Kidney (tissue), 13 donors: ENCODE measurements at regions not wholly inside any gene's neighbourhood (a gene's known extent, or its start where the extent isn't known, plus 50 kb on each side); places are given as distances from the start of the nearest gene placed in this dataset.
A peak's percentile ranks its signal among the peaks of the same experiment; 100 is the strongest.

Experiments used
- DNase-seq, 5 donors: peaks; one replicate each; pipeline ENCODE4 v3.0.0-alpha.2; 2013 to 2020
- FAIRE-seq: peaks from 2 replicates; lab custom pipeline; 2012; peaks lifted over from hg19 to GRCh38; lab: Jason Lieb, UNC
- H3K27ac ChIP-seq, 2 donors: one replicate each; pipeline ENCODE4 v1.7.0; 2013; ENCODE audit warnings: low read depth in 2 of 2, low read length in 2 of 2, inconsistent platforms in 1 of 2
- H3K27me3 ChIP-seq: one replicate; pipeline ENCODE4 v1.7.1; 2013; ENCODE audit warnings: low read length, inconsistent platforms; ENCODE audit not compliant: control insufficient read depth, insufficient read depth
- H3K36me3 ChIP-seq, 3 donors: one replicate each; pipeline versions ENCODE4 v1.7.0 to v1.7.1; 2013; ENCODE audit warnings: low read length in 3 of 3, control low read depth in 1 of 3, inconsistent platforms in 1 of 3; ENCODE audit not compliant: insufficient read depth in 3 of 3, control insufficient read depth in 2 of 3
- H3K4me1 ChIP-seq, 3 donors: one replicate each; pipeline versions ENCODE4 v1.7.0 to v1.7.1; 2013; ENCODE audit warnings: low read length in 3 of 3, inconsistent platforms in 1 of 3, low read depth in 1 of 3; ENCODE audit not compliant: control insufficient read depth in 2 of 3, insufficient read depth in 2 of 3
- H3K4me3 ChIP-seq, 3 donors: one replicate each; pipeline versions ENCODE4 v1.7.0 to v1.8.1; 2013; ENCODE audit warnings: low read length in 3 of 3, control low read depth in 1 of 3, inconsistent platforms in 1 of 3
- H3K9ac ChIP-seq, 3 donors: one replicate each; pipeline versions ENCODE4 v1.7.0 to v1.7.1; 2013; ENCODE audit warnings: low read length in 3 of 3, control low read depth in 1 of 3, inconsistent platforms in 1 of 3
- H3K9me3 ChIP-seq, 3 donors: one replicate each; pipeline versions ENCODE4 v1.7.0 to v1.7.1; 2013; ENCODE audit warnings: low read length in 3 of 3, control low read depth in 1 of 3, inconsistent platforms in 1 of 3; ENCODE audit not compliant: control insufficient read depth in 2 of 3, insufficient read depth in 1 of 3
- CTCF ChIP-seq: IDR thresholded peaks from 3 replicates; pipeline ENCODE4 v1.5.1; 2012; ENCODE audit warnings: mild to moderate bottlenecking, moderate library complexity, borderline replicate concordance; ENCODE audit not compliant: insufficient read depth; ENCODE audit errors: extremely low read depth
- intact Hi-C: fragments of 100-400 bp; cut with DNase I; formaldehyde crosslinking; loops from one replicate; pipeline ENCODE4 v1.11.1; 2022
- donor health status: control.
- donor health status: control.
- donor health status: control.
- donor health status: control.
- donor health status: control.
- donor health status: DM: yes; HTN: yes; CAD: no.
- donor health status: Normal renal cell carcinoma (clear cell type).

- TF ChIP-seq CTCF: no peak
- Histone ChIP-seq H3K36me3 (no peaks in the 10 kb centered on the region), H3K9ac (no peak overlapping the region), H3K27ac (no peak overlapping the region), H3K9me3 (no peaks in the 10 kb centered on the region), H3K4me1 (no peaks in the 10 kb centered on the region), H3K27me3 (no peaks in the 10 kb centered on the region), H3K4me3 (no peak overlapping the region)
- FAIRE-seq (no peak), DNase-seq (no peak)
- intact Hi-C loops: no loop called here
Measured at GRCh38 chr15:59876140-59876539, 128.0 kb upstream of the FOXB1 start.

- no peak for TF ChIP-seq CTCF
- FAIRE-seq: no peak
- H3K9me3 ChIP-seq: no peaks in the 10 kb centered on the region
- H3K9ac ChIP-seq: no peak overlapping the region
- intact Hi-C loops: no loop called here
- no peak overlapping the region for H3K4me3 ChIP-seq
- no peaks in the 10 kb centered on the region for H3K27me3 ChIP-seq
- H3K27ac ChIP-seq: no peak overlapping the region
- H3K36me3 ChIP-seq: no peaks in the 10 kb centered on the region
- no peaks in the 10 kb centered on the region for H3K4me1 ChIP-seq
- DNase-seq: peak in 2 of 5 donors; percentile 14 to 36
Measured at GRCh38 chr15:59873644-59874272, 130.4 kb upstream of the FOXB1 start.

GRCh38 chr15:59867086-59867855 lies 136.8 kb upstream of the FOXB1 start:
- intact Hi-C loops: no loop called here
- TF ChIP-seq CTCF: no peak
- DNase-seq: no peak
- no peaks in the 10 kb centered on the region for H3K27me3 ChIP-seq
- H3K9me3 ChIP-seq: no peaks in the 10 kb centered on the region
- no peaks in the 10 kb centered on the region for H3K36me3 ChIP-seq
- FAIRE-seq: no peak
- H3K9ac ChIP-seq: no peak overlapping the region
- H3K4me1 ChIP-seq: no peaks in the 10 kb centered on the region
- H3K27ac ChIP-seq: no peak overlapping the region
- no peak overlapping the region for H3K4me3 ChIP-seq
